ENCODE measurements at regions not wholly inside any gene's neighbourhood (a gene's known extent, or its start where the extent isn't known, plus 50 kb on each side); places are given as distances from the start of the nearest gene placed in this dataset.

DNA sequence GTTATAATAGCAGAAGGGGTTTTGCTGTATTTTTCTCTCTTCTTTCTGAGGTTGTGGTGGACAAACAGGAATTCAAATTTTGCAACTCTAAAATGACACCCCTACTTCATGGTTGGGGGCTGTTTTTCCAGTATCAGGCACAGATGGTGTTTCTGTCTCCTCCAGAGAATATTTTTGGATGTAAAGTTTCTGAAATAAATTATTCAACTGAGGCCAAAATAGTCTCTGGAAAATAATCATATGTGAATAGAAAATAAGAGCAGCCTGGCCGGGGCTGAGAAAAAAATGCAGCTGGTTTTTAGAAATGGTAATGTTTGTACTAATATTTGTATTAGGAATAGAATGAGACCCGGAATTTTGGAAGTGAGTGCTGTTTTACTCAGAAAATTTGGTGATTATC, 121.3 kb upstream of the ADAMTS9 start:
- Mint-ChIP-seq H3K27me3 (ENCODE audit: unreplicated experiment) (no peaks in the 10 kb centered on the region), H3K4me3 (ENCODE audit: unreplicated experiment) (no peak overlapping the region), H3K4me1 (ENCODE audit: unreplicated experiment) (peaks cover 13% of the 10 kb centered on the region), H3K36me3 (ENCODE audit: low read depth, unreplicated experiment) (no peaks in the 10 kb centered on the region), H3K9me3 (ENCODE audit: unreplicated experiment) (no peaks in the 10 kb centered on the region), H3K27ac (ENCODE audit: unreplicated experiment) (no peak overlapping the region)
- no peak for DNase-seq (ENCODE audit: low spot score)
- TF ChIP-seq CTCF (IDR thresholded peaks at IDR 0.05; ENCODE audit: unreplicated experiment) = no peak

- H3K27ac Mint-ChIP-seq (ENCODE audit: unreplicated experiment) = no peak overlapping the region
- no peaks in the 10 kb centered on the region for H3K36me3 Mint-ChIP-seq (ENCODE audit: low read depth, unreplicated experiment)
- no peak for DNase-seq (ENCODE audit: low spot score)
- H3K27me3 Mint-ChIP-seq (ENCODE audit: unreplicated experiment) = no peaks in the 10 kb centered on the region
- no peak overlapping the region for H3K4me3 Mint-ChIP-seq (ENCODE audit: unreplicated experiment)
- H3K9me3 Mint-ChIP-seq (ENCODE audit: unreplicated experiment) = no peaks in the 10 kb centered on the region
- H3K4me1 Mint-ChIP-seq (ENCODE audit: unreplicated experiment) = peaks cover 3% of the 10 kb centered on the region
- no peak for TF ChIP-seq CTCF (IDR thresholded peaks at IDR 0.05; ENCODE audit: unreplicated experiment)
Measured at GRCh38 chr3:64808061-64808460, 120.3 kb upstream of the ADAMTS9 start.

GRCh38 chr3:64806668-64807605, 119.1 kb upstream of the ADAMTS9 start:
- Mint-ChIP-seq H3K36me3 (ENCODE audit: low read depth, unreplicated experiment) (no peaks in the 10 kb centered on the region), H3K4me1 (ENCODE audit: unreplicated experiment) (peaks cover 9% of the 10 kb centered on the region), H3K27me3 (ENCODE audit: unreplicated experiment) (no peaks in the 10 kb centered on the region), H3K9me3 (ENCODE audit: unreplicated experiment) (no peaks in the 10 kb centered on the region), H3K4me3 (ENCODE audit: unreplicated experiment) (no peak overlapping the region), H3K27ac (ENCODE audit: unreplicated experiment) (no peak overlapping the region)
- no peak for DNase-seq (ENCODE audit: low spot score)
- no peak for TF ChIP-seq CTCF (IDR thresholded peaks at IDR 0.05; ENCODE audit: unreplicated experiment)

DNA sequence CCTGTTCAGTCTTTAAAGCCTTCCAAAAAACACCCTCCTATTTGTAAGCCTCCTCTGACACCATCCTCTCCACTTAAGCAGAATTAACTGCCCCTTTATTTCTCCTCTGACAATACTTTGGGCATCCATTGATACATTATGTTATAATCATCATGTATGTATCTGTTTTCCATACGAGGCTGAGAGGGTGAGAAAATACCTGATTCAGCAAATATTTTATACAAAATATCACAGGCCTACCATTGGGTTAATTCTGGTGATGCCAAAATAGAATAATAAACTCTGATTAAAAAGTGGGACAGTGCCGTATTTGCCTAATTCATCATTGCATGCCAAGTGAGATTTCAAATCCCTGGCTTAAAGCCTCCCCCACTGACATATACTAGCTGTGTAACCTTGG, 118.2 kb upstream of the ADAMTS9 start:
- no peak for TF ChIP-seq CTCF (IDR thresholded peaks at IDR 0.05; ENCODE audit: unreplicated experiment)
- Mint-ChIP-seq H3K4me3 (ENCODE audit: unreplicated experiment) (no peak overlapping the region), H3K9me3 (ENCODE audit: unreplicated experiment) (no peaks in the 10 kb centered on the region), H3K36me3 (ENCODE audit: low read depth, unreplicated experiment) (no peaks in the 10 kb centered on the region), H3K27ac (ENCODE audit: unreplicated experiment) (no peak overlapping the region), H3K27me3 (ENCODE audit: unreplicated experiment) (no peaks in the 10 kb centered on the region), H3K4me1 (ENCODE audit: unreplicated experiment) (peaks cover 9% of the 10 kb centered on the region)
- DNase-seq (ENCODE audit: low spot score) = no peak

DNA sequence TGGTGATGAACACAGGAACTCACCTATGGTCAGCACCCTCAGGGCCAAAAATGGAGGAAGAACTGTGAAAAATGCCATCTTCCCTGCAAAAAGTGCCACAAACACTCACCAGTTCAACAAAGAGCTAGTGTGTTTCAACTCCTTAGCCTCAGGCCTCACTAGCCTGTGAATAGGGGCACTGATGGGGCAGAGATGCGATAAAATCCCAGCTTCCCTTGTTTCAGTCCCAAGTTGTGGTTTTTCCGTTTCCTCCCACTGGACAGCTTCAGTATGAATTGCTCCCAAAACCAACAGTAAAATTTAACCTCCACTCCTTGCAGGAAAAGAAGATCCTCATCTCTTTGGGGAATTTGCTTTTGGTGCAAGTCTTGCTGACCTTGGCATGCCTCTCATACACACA, 117.4 kb upstream of the ADAMTS9 start:
- no peaks in the 10 kb centered on the region for H3K36me3 Mint-ChIP-seq (ENCODE audit: low read depth, unreplicated experiment)

More for the DNA sequence above, 117.4 kb upstream of the ADAMTS9 start:
- TF ChIP-seq CTCF (IDR thresholded peaks at IDR 0.05; ENCODE audit: unreplicated experiment) = no peak
- H3K27ac Mint-ChIP-seq (ENCODE audit: unreplicated experiment) = no peak overlapping the region
- H3K27me3 Mint-ChIP-seq (ENCODE audit: unreplicated experiment) = no peaks in the 10 kb centered on the region
- DNase-seq (ENCODE audit: low spot score) = no peak
- no peak overlapping the region for H3K4me3 Mint-ChIP-seq (ENCODE audit: unreplicated experiment)
- no peaks in the 10 kb centered on the region for H3K9me3 Mint-ChIP-seq (ENCODE audit: unreplicated experiment)
- peaks cover 9% of the 10 kb centered on the region for H3K4me1 Mint-ChIP-seq (ENCODE audit: unreplicated experiment)

Data from endothelial cell (in vitro differentiated cells).